ENCODE measurements at regions not wholly inside any gene's neighbourhood (a gene's known extent, or its start where the extent isn't known, plus 50 kb on each side); places are given as distances from the start of the nearest gene placed in this dataset.
"Not testable (repeated sequence)": the region's sequence is repeated elsewhere in the genome, so short reads cannot be mapped to it uniquely, and the experiment has no call there.

DNA sequence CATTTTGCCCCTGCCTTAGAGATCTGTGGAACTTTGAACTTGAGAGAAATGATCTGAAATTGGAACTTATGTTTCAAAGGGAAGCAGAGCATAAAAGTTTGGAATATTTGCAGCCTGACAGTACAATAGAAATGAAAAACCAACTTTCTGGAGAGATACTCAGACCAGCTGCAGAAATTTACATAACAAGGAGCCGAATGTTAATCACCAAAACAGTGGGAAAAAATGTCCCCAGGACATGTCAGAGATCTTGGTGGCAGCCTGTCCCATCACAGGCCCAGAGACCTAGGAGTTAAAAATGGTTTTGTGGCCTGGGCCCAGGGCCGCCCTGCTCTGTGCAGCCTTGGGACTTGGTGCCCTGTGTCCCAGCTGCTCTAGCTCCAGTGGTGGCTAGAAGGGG is 94.8 kb downstream of the CDRT15L2 start:
- not testable (repeated sequence) for TF ChIP-seq MXD4 (CRISPR knock-in tag; IDR thresholded peaks at IDR 0.05; ENCODE audit: borderline replicate concordance); ZNF671 (CRISPR knock-in tag; IDR thresholded peaks at IDR 0.05); ZNF317 (CRISPR knock-in tag; IDR thresholded peaks at IDR 0.05; ENCODE audit: borderline replicate concordance, low read depth); E2F1 (CRISPR knock-in tag; IDR thresholded peaks at IDR 0.05)
